Activated naive CD4-positive, alpha-beta T cell treated with anti-CD3 and anti-CD28 coated beads, Interleukin-2, amount 10 ng/mL, durations not matched to agents 7 days and 5 days (primary cell): ENCODE measurements at regions not wholly inside any gene's neighbourhood (a gene's known extent, or its start where the extent isn't known, plus 50 kb on each side); places are given as distances from the start of the nearest gene placed in this dataset.

Experiments
- CTCF ChIA-PET: fragments of 350-600 bp; sonication (Branson Sonifier 250); formaldehyde crosslinking; loops from one replicate; lab custom pipeline; 2021; ENCODE audit warnings: antibody characterized with exemption; lab: Charles Lee
- DNase-seq: peaks from one replicate; pipeline ENCODE4 v3.0.0-alpha.2; 2020
- H3K27ac Mint-ChIP-seq: one replicate; pipeline ENCODE4 v1.8.0; 2021; ENCODE audit warnings: mild to moderate bottlenecking, moderate library complexity, mixed read lengths
- H3K27me3 Mint-ChIP-seq: one replicate; pipeline ENCODE4 v1.8.0; 2021; ENCODE audit warnings: mild to moderate bottlenecking, mixed read lengths
- H3K36me3 Mint-ChIP-seq: one replicate; pipeline ENCODE4 v1.8.0; 2021; ENCODE audit warnings: mixed read lengths
- H3K4me1 Mint-ChIP-seq: one replicate; pipeline ENCODE4 v1.8.0; 2021; ENCODE audit warnings: mixed read lengths
- H3K4me3 Mint-ChIP-seq: one replicate; pipeline ENCODE4 v1.8.0; 2021; ENCODE audit warnings: mild to moderate bottlenecking, moderate library complexity, mixed read lengths
- H3K9me3 Mint-ChIP-seq: one replicate; pipeline ENCODE4 v1.8.0; 2021; ENCODE audit warnings: mixed read lengths

DNA sequence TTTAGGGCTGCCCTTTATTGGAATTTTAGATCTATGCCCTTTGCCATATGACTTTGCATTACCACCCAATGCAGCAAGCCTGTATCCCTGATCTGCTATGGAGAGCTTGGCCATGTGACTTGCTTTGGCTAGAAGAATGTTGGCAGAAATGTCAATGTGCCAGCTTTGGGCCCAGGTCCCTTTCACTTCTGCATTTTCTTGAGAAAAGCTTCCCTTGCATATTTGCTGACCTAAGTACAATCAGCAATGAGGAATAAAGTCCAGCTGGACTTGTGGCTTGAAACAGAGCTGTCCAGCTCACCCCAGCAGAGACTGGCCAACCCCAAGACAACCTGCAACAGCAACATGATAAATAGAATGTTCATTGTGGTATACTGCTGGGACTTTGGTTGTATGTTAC is 135.9 kb downstream of the PAH start:
- Mint-ChIP-seq H3K27ac (no peak overlapping the region), H3K4me1 (no peaks in the 10 kb centered on the region), H3K27me3 (no peaks in the 10 kb centered on the region), H3K36me3 (no peaks in the 10 kb centered on the region), H3K4me3 (no peak overlapping the region), H3K9me3 (no peaks in the 10 kb centered on the region)
- CTCF ChIA-PET, result no interaction called here
- no peak for DNase-seq

DNA sequence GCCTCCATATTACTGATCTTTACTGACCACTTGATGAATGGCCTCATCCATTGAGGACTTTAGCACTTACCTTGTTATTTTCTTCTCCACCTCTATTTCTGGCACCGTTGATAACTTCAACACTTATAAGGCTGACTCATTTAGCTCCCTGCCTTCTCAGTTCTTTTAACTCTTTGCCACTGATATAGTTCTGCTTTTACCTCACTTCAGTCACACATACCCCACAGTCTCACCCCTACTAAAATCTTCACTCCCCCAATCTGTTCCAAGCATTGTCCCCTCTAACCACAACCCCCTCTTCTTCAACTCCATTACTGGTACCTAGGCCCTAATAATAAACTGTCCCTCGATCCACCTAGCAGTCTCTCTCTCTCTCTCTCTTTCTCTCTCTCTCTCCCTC is 141.0 kb downstream of the PAH start:
- Mint-ChIP-seq H3K27ac (no peak overlapping the region), H3K27me3 (no peaks in the 10 kb centered on the region)
- CTCF ChIA-PET, result no interaction called here

DNA sequence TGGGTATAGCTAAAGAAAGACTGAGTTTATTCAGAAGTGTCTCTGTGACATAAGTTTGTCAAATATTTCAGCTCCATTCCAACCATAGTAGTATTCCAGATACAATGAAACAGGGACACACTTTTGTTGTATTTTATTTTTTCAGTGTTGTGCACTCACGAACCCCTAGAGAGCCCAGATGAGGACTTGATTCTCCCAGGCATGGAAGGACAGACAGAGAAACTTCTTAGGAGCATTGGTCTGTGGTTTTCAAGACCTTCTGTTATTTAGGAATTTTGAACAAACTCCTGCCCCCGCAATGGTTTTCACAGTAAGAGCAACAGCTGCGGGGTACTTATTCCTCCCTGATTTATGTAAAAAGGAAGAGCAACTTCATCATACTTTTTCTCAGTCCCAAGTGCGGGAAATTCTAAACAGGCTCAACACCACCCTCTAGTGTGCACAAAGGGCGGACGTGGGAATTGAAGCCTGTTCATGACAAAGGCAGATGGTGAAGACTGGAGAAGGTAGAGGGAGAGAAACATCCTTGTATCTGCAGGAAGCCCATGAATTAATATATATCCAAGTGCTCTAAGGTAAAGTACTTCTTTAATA is 147.6 kb downstream of the PAH start:
- Mint-ChIP-seq H3K36me3 (no peaks in the 10 kb centered on the region), H3K4me3 (no peak overlapping the region), H3K9me3 (no peaks in the 10 kb centered on the region), H3K27ac (no peak overlapping the region), H3K27me3 (no peaks in the 10 kb centered on the region), H3K4me1 (no peaks in the 10 kb centered on the region)
- DNase-seq, result peak; percentile 56
- CTCF ChIA-PET, result interaction anchor here (0.7 to 2.1 kb wide), 5 partner anchors 9 to 676 kb away, joined by 3 to 7 read pairs (median 4); no protein-coding TSS in a partner anchor

More for the DNA sequence above, 141.0 kb downstream of the PAH start:
- no peaks in the 10 kb centered on the region for H3K36me3 Mint-ChIP-seq
- DNase-seq, result no peak
- no peaks in the 10 kb centered on the region for H3K4me1 Mint-ChIP-seq
- H3K9me3 Mint-ChIP-seq, result no peaks in the 10 kb centered on the region
- no peak overlapping the region for H3K4me3 Mint-ChIP-seq

DNA sequence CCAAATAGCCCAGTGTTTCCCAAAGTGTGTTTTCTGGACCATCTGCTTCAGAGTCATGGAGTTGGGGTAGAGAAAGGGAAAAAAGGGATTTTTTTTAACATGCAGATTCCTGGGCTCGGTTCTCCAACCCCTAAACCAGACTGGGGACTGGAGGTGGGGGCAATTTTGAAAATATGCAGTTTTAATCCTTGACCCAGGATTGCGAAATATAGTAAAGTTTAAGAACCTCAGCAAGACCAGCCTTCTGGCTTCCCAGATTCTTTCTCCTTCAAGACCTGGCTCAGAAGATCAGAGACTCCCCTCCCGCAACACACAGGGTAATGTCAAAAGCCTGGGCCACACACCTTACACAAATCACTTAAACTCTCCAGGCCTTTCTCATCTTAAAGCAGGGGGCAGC is 150.1 kb downstream of the PAH start:
- no peaks in the 10 kb centered on the region for H3K27me3 Mint-ChIP-seq
- no peak for DNase-seq
- no peaks in the 10 kb centered on the region for H3K9me3 Mint-ChIP-seq
- H3K4me3 Mint-ChIP-seq, result no peak overlapping the region
- H3K4me1 Mint-ChIP-seq, result no peaks in the 10 kb centered on the region
- no peaks in the 10 kb centered on the region for H3K36me3 Mint-ChIP-seq
- H3K27ac Mint-ChIP-seq, result no peak overlapping the region
- CTCF ChIA-PET, result interaction anchor here (1.2 kb wide), 1 partner anchor 467 kb away, joined by 4 read pairs; no protein-coding TSS in a partner anchor

DNA sequence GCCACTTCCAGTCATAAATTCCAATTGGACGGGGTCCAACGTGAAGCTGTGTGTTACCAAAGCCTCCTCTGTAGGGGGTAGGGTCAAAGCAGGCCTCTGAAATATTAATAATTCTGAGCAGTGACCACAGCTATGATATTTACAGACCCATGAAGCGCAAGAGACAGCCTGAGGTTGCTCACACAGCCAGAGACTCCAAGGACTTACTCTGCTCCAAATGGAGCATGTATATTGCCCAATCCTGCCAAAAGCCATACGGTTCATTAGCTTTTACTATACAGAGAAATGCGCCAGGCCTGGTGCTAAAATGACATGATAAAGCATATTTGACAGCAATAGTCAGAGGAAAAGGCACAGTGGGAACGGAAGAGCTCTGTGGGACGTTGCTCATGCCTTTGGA is 151.3 kb downstream of the PAH start:
- H3K27me3 Mint-ChIP-seq, result no peaks in the 10 kb centered on the region
- no peaks in the 10 kb centered on the region for H3K4me1 Mint-ChIP-seq
- H3K9me3 Mint-ChIP-seq, result no peaks in the 10 kb centered on the region
- no peak overlapping the region for H3K27ac Mint-ChIP-seq
- no peak overlapping the region for H3K4me3 Mint-ChIP-seq
- no peak for DNase-seq
- CTCF ChIA-PET, result no interaction called here
- no peaks in the 10 kb centered on the region for H3K36me3 Mint-ChIP-seq

DNA sequence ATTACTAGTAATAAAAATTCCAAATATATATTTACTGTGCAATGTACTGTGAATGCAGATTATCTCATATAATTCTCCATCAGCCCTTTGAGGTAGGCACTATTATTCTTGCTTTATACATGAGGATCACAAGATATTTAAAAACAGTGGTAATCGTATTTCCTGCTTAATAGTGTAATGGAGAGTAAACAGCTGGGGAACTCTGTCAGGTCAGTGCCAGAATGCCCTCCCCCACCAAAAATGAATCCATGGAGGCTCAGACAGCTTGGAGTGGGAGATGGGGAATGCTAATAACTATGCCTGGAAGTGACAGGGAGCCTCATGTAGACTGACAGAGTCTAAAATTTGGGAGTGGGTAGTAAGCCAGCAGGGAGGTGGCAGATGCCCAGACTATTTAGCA is 153.6 kb downstream of the PAH start:
- H3K4me1 Mint-ChIP-seq, result no peaks in the 10 kb centered on the region
- no peak for DNase-seq
- H3K4me3 Mint-ChIP-seq, result no peak overlapping the region
- no peak overlapping the region for H3K27ac Mint-ChIP-seq
- no peaks in the 10 kb centered on the region for H3K36me3 Mint-ChIP-seq
- CTCF ChIA-PET, result no interaction called here
- H3K9me3 Mint-ChIP-seq, result no peaks in the 10 kb centered on the region
- H3K27me3 Mint-ChIP-seq, result no peaks in the 10 kb centered on the region

DNA sequence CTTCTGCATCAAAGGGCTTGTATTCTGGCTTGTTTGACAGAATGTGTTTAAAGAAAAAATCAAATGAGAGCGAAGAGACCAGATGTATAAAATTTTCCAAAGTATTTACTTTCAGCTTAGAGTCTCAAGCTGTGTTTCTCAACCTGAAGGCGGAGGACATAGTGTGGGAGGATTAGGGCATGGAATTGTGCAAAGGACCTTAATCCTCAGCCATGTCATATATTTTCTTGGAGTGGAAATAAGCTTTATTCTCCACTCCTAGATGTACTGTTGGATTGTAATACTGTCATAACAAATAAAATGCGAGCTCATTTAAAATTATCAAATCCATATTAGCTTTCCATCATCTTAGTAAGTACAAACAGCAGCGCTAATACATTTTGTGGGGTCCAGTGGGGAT is 154.0 kb downstream of the PAH start:
- H3K36me3 Mint-ChIP-seq, result no peaks in the 10 kb centered on the region
- H3K9me3 Mint-ChIP-seq, result no peaks in the 10 kb centered on the region
- CTCF ChIA-PET, result no interaction called here
- H3K27ac Mint-ChIP-seq, result no peak overlapping the region
- no peak overlapping the region for H3K4me3 Mint-ChIP-seq
- no peak for DNase-seq
- no peaks in the 10 kb centered on the region for H3K27me3 Mint-ChIP-seq
- H3K4me1 Mint-ChIP-seq, result no peaks in the 10 kb centered on the region

DNA sequence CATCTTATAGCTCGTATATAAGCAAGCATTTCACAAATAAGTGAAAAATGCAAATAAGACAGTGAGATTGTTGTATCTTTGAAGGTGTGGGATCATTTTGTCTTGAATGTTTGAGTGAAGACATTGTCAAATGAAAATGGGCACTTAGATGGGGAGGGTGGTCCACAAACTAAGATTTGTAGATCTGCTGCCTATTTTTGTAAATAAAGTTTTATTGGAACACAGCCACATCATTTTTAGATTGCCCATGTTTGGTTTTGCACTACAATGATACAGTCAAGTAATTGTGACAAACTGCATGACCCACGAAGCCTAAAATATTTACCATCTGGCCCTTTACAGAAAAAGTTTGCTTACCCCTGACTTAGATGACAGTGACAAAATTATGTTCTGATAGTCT is 156.7 kb downstream of the PAH start:
- Mint-ChIP-seq H3K4me3 (no peak overlapping the region), H3K9me3 (no peaks in the 10 kb centered on the region), H3K4me1 (no peaks in the 10 kb centered on the region), H3K27me3 (no peaks in the 10 kb centered on the region), H3K36me3 (no peaks in the 10 kb centered on the region), H3K27ac (no peak overlapping the region)
- no peak for DNase-seq
- CTCF ChIA-PET, result interaction anchor here (1.4 kb wide), 1 partner anchor 9 kb away, joined by 4 read pairs; no protein-coding TSS in a partner anchor

DNA sequence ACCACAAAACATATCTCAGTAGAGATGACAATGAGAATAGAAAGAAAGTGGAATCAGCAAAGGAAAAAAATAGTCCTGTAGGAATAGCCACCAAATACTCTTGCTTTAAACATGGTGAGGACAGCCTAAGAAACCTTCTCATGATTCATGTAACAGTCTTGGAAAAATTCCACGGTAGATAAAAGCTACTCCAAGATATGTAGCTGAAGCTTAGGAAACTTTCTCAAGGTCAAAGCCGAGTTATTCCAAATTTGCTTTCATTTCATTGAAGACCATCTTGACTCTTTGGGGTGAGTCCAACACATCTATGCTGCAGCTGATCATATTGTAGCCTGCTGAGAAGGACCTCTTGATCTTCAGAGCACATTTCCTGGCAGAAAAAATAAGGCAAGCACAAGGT is 157.6 kb downstream of the PAH start:
- no peaks in the 10 kb centered on the region for H3K36me3 Mint-ChIP-seq
- CTCF ChIA-PET, result interaction anchor here (1.4 kb wide), 1 partner anchor 9 kb away, joined by 4 read pairs; no protein-coding TSS in a partner anchor
- H3K4me1 Mint-ChIP-seq, result no peaks in the 10 kb centered on the region
- no peaks in the 10 kb centered on the region for H3K9me3 Mint-ChIP-seq
- DNase-seq, result no peak
- H3K27me3 Mint-ChIP-seq, result no peaks in the 10 kb centered on the region
- no peak overlapping the region for H3K4me3 Mint-ChIP-seq
- H3K27ac Mint-ChIP-seq, result no peak overlapping the region

DNA sequence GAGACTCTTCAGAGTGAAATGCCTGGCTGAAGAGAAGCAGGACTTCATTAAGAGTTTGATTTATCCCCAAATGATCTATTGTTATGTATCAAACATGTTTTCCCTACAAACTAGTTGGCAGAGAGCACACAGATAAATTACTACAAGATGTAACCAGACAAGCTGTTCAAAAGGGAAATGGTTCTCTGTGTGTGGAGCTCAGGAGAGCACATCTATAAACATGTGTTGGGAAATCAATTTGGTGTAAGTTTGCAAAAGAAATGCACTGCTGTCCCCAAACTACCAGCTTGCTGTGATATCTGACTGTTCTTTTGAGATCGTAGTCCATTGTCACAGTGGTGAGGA is 159.2 kb downstream of the PAH start:
- H3K27me3 Mint-ChIP-seq, result no peaks in the 10 kb centered on the region
- H3K4me1 Mint-ChIP-seq, result no peaks in the 10 kb centered on the region
- no peaks in the 10 kb centered on the region for H3K36me3 Mint-ChIP-seq
- H3K27ac Mint-ChIP-seq, result no peak overlapping the region
- no peaks in the 10 kb centered on the region for H3K9me3 Mint-ChIP-seq
- DNase-seq, result no peak
- CTCF ChIA-PET, result no interaction called here
- no peak overlapping the region for H3K4me3 Mint-ChIP-seq

DNA sequence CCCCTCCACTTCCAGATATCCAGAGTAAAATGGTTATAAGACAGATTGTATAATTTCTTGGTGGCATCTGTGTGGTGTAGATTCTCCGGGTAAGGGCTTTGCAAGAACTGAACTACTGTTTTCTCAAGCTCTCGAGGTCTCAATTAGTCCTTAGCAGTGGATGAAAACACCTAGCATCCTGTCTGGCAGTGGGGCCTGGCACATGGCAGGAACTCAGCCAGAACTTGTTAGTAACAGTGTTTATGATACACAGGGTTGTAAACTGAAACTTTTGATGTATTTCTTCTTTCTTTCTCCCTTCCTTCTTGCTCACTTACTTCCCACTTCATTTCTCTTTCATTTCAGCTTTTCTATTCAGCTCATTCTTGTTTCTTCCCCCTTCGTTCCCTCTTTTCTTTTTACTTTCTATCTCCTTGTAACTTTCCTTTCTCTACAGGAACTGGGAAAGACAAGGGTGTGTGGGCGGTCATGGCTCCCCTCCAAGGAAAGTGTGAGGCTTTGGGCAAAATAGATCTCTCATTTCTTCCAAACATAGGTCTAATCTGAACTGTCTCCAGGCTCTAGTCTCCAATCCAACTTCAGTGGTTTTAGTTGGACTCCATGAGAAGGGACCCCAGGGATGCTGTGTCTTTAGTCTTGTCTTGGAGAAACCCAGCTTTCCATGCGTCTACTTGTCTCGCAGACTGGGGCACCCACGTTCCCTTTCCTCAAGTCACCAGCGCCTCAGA is 159.7 kb downstream of the PAH start:
- Mint-ChIP-seq H3K9me3 (no peaks in the 10 kb centered on the region), H3K4me3 (no peak overlapping the region), H3K27me3 (no peaks in the 10 kb centered on the region), H3K4me1 (no peaks in the 10 kb centered on the region), H3K36me3 (no peaks in the 10 kb centered on the region), H3K27ac (no peak overlapping the region)
- no peak for DNase-seq
- CTCF ChIA-PET, result no interaction called here

DNA sequence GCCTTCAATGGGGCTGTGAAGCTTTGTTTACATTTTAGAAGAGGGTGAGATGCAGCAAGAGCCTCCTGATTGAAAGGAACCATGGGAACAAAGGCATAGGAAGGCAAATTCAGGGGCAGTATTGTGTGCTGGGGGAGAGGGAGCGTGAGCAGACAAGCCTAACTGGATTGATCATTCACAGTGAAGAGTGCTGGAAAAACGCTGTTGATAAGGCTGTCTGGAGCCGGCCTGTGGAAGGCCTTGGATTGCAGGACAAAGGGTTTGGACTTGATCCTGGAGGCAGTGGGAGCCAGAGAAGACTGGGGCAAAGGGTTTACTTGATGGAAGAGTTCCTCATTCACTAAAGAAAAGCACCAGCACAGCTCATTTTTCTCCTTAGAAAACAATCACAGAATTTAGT is 160.5 kb downstream of the PAH start:
- no peaks in the 10 kb centered on the region for H3K36me3 Mint-ChIP-seq
- H3K27me3 Mint-ChIP-seq, result no peaks in the 10 kb centered on the region
- CTCF ChIA-PET, result no interaction called here
- H3K4me3 Mint-ChIP-seq, result no peak overlapping the region
- no peaks in the 10 kb centered on the region for H3K9me3 Mint-ChIP-seq
- no peak for DNase-seq
- H3K4me1 Mint-ChIP-seq, result no peaks in the 10 kb centered on the region
- no peak overlapping the region for H3K27ac Mint-ChIP-seq

DNA sequence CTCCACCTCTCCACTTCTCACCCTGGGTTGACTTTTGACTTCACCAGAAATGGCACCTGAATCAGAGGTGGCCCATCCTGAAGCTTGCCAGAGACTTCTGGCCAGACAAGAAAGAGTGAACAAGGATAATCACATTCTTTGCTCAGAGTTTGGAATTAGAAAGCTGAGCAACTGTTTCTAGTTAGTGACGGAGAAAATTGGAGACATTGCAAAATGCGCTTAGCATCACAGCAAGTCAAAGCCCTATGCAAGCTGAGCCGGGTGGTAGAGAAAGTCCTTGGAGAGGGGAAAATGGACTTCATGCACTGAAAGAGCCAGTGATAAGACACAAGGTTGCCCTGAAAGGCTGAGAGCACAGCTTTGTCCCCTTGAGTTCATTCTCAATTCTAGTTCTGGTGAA is 161.8 kb downstream of the PAH start:
- Mint-ChIP-seq H3K9me3 (no peaks in the 10 kb centered on the region), H3K36me3 (no peaks in the 10 kb centered on the region), H3K27ac (no peak overlapping the region), H3K27me3 (no peaks in the 10 kb centered on the region), H3K4me3 (no peak overlapping the region), H3K4me1 (no peaks in the 10 kb centered on the region)
- DNase-seq, result no peak
- CTCF ChIA-PET, result no interaction called here

DNA sequence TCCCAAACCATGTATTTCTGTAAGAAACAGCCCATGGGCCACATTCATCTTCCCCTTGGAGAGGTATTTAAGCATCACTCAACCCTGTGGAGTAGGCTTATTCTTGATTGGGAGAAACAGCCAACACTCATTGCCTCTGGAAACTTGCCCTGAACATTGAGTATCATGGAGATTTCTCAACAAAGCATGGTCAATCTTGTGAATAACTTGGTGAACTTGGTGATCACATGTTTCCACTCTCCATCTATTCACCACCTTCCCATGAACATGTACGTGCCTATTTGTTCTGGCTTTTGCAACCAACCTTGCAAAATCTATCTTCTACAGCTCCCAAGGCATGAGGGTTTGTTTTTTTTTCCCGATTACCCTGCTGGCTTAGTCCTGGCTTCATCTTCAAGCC is 163.2 kb downstream of the PAH start:
- H3K4me1 Mint-ChIP-seq, result no peaks in the 10 kb centered on the region
- CTCF ChIA-PET, result interaction anchor here (1.0 kb wide), 1 partner anchor 12 kb away, joined by 3 read pairs; no protein-coding TSS in a partner anchor

DNA sequence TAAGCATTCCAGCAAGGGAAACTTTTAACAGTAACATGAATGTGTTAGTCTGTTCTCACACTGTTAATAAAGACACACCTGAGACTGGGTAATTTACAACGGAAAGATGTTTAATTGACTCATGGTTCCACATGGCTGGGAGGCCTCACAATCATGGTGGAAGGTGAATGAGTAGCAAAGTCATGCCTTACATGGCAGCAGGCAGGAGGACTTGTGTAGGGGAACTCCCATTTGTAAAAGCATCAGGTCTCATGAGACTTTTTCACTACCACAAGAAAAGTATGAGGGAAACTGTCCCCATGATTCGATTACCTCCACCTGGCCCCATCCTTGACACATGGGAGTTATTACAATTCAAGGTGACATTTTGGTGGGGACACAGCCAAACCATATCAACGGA is 168.3 kb downstream of the PAH start:
- no peak overlapping the region for H3K4me3 Mint-ChIP-seq
- H3K9me3 Mint-ChIP-seq, result peaks cover 1% of the 10 kb centered on the region
- no peaks in the 10 kb centered on the region for H3K36me3 Mint-ChIP-seq
- CTCF ChIA-PET, result no interaction called here
- no peaks in the 10 kb centered on the region for H3K27me3 Mint-ChIP-seq
- DNase-seq, result no peak
- H3K27ac Mint-ChIP-seq, result no peak overlapping the region
- no peaks in the 10 kb centered on the region for H3K4me1 Mint-ChIP-seq

More for the DNA sequence above, 163.2 kb downstream of the PAH start:
- DNase-seq, result no peak
- Mint-ChIP-seq H3K36me3 (no peaks in the 10 kb centered on the region), H3K27me3 (no peaks in the 10 kb centered on the region), H3K4me3 (no peak overlapping the region), H3K9me3 (no peaks in the 10 kb centered on the region), H3K27ac (no peak overlapping the region)
